OCI-LY1 (cell line): ENCODE measurements at regions not wholly inside any gene's neighbourhood (a gene's known extent, or its start where the extent isn't known, plus 50 kb on each side); places are given as distances from the start of the nearest gene placed in this dataset.

ENCODE experiments used
- H2AFZ ChIP-seq: fragments of 200-600 bp; sonication (generic), shearing (Covaris generic); 2 replicates; pipeline ENCODE4 v1.6.0; 2014; ENCODE audit warnings: antibody characterized with exemption, mild to moderate bottlenecking, low read length
- H3F3A ChIP-seq: fragments of 200-600 bp; sonication (generic), shearing (Covaris generic); 2 replicates; pipeline ENCODE4 v1.6.0; 2014; ENCODE audit warnings: mild to moderate bottlenecking, antibody characterized with exemption, low read length, moderate library complexity; ENCODE audit not compliant: insufficient read depth
- H3K27ac ChIP-seq: fragments of 200-600 bp; sonication (generic); 2 replicates; pipeline ENCODE4 v1.5.1; 2014; ENCODE audit warnings: low read length, mixed run types, mild to moderate bottlenecking, low read depth; ENCODE audit not compliant: poor library complexity, severe bottlenecking
- H3K27me3 ChIP-seq: fragments of 200-600 bp; sonication (generic); 2 replicates; pipeline ENCODE4 v1.6.0; 2014; ENCODE audit warnings: antibody characterized with exemption, mild to moderate bottlenecking, low read length, moderate library complexity; ENCODE audit not compliant: insufficient read depth
- H3K36me3 ChIP-seq: fragments of 200-600 bp; sonication (generic); 2 replicates; pipeline ENCODE4 v1.6.1; 2014; ENCODE audit warnings: mild to moderate bottlenecking, antibody characterized with exemption, low read length, moderate library complexity, mixed read lengths; ENCODE audit not compliant: insufficient read depth
- H3K4me1 ChIP-seq: fragments of 200-600 bp; sonication (generic); 2 replicates; pipeline ENCODE4 v1.5.1; 2014; ENCODE audit warnings: mild to moderate bottlenecking, low read length, moderate library complexity; ENCODE audit not compliant: insufficient read depth, severe bottlenecking
- H3K4me2 ChIP-seq: fragments of 200-600 bp; sonication (generic), shearing (Covaris generic); 2 replicates; pipeline ENCODE4 v1.6.1; 2014; ENCODE audit warnings: low read length
- H3K4me3 ChIP-seq: fragments of 200-600 bp; sonication (generic); 2 replicates; pipeline ENCODE4 v1.5.1; 2014; ENCODE audit warnings: low read length, low read depth, mild to moderate bottlenecking, mixed read lengths; ENCODE audit not compliant: poor library complexity, severe bottlenecking
- H3K79me2 ChIP-seq: fragments of 200-600 bp; shearing (Covaris generic); 2 replicates; pipeline ENCODE4 v1.6.1; 2016; ENCODE audit warnings: mixed run types, low read length, mixed read lengths; ENCODE audit not compliant: insufficient read depth
- H3K9ac ChIP-seq: fragments of 200-600 bp; sonication (generic), shearing (Covaris generic); 2 replicates; pipeline ENCODE4 v1.6.1; 2014; ENCODE audit warnings: mild to moderate bottlenecking, low read length, mixed read lengths
- H3K9me2 ChIP-seq: fragments of 200-600 bp; sonication (generic), shearing (Covaris generic); 2 replicates; pipeline ENCODE4 v1.6.1; 2014; ENCODE audit warnings: low read depth, mild to moderate bottlenecking, low read length, mixed read lengths
- H3K9me3 ChIP-seq: fragments of 200-600 bp; shearing (Covaris generic); 2 replicates; pipeline ENCODE4 v1.6.1; 2014; ENCODE audit warnings: low read length, mixed read lengths
- H4K20me1 ChIP-seq: fragments of 200-600 bp; sonication (generic), shearing (Covaris generic); 2 replicates; pipeline ENCODE4 v1.6.0; 2016; ENCODE audit warnings: mild to moderate bottlenecking, low read length; ENCODE audit not compliant: insufficient read depth
- CTCF ChIP-seq: fragments of 200-600 bp; sonication (generic), shearing (Covaris generic); IDR thresholded peaks from 2 replicates; pipeline ENCODE4 v1.5.1; 2017; ENCODE audit warnings: mild to moderate bottlenecking, antibody characterized with exemption, low read length, moderate library complexity, mixed read lengths
- EZH2 ChIP-seq: fragments of 200-600 bp; sonication (generic), shearing (Covaris generic); IDR thresholded peaks from 2 replicates; pipeline ENCODE4 v1.8.0; 2017; ENCODE audit warnings: borderline replicate concordance, mixed run types, mild to moderate bottlenecking, antibody characterized with exemption, low read length, moderate library complexity, mixed read lengths

- Histone ChIP-seq H3K9me2 (no peaks in the 10 kb centered on the region), H3K4me1 (no peaks in the 10 kb centered on the region), H2AFZ (no peak overlapping the region), H4K20me1 (no peaks in the 10 kb centered on the region), H3K27ac (no peak overlapping the region), H3K4me3 (no peak overlapping the region), H3K9me3 (no peaks in the 10 kb centered on the region), H3K4me2 (no peak overlapping the region), H3K27me3 (0 out of 2 replicates have a peak, but pooled peaks cover 2% of the 10 kb centered on the region), H3K9ac (no peak overlapping the region), H3F3A (no peaks in the 10 kb centered on the region), H3K79me2 (no peaks in the 10 kb centered on the region), H3K36me3 (no peaks in the 10 kb centered on the region)
- TF ChIP-seq CTCF (no peak), EZH2 (no peak)
Observed at GRCh38 chr19:29428071-29428470, 97.7 kb upstream of the VSTM2B start.

- Histone ChIP-seq H3K79me2 (no peaks in the 10 kb centered on the region), H3K27me3 (0 out of 2 replicates have a peak, but pooled peaks cover 2% of the 10 kb centered on the region), H3K9me2 (no peaks in the 10 kb centered on the region), H3K9ac (no peak overlapping the region), H3K4me2 (no peak overlapping the region), H3K27ac (no peak overlapping the region), H4K20me1 (no peaks in the 10 kb centered on the region), H3K9me3 (no peaks in the 10 kb centered on the region), H3K4me3 (no peak overlapping the region), H2AFZ (no peak overlapping the region), H3K4me1 (no peaks in the 10 kb centered on the region), H3F3A (no peaks in the 10 kb centered on the region), H3K36me3 (no peaks in the 10 kb centered on the region)
- TF ChIP-seq CTCF (no peak), EZH2 (no peak)
Observed at GRCh38 chr19:29429021-29429420, 96.8 kb upstream of the VSTM2B start.

- no peaks in the 10 kb centered on the region for H3K36me3 ChIP-seq
- H2AFZ ChIP-seq: no peak overlapping the region
- no peaks in the 10 kb centered on the region for H3K9me3 ChIP-seq
- H3K79me2 ChIP-seq: no peaks in the 10 kb centered on the region
- H3F3A ChIP-seq: no peaks in the 10 kb centered on the region
- H3K9me2 ChIP-seq: no peaks in the 10 kb centered on the region
- H3K27ac ChIP-seq: no peak overlapping the region
- no peak overlapping the region for H3K4me2 ChIP-seq
- no peak overlapping the region for H3K4me3 ChIP-seq
- H4K20me1 ChIP-seq: no peaks in the 10 kb centered on the region
- H3K4me1 ChIP-seq: no peaks in the 10 kb centered on the region
- no peak for TF ChIP-seq EZH2
- TF ChIP-seq CTCF: no peak
- H3K27me3 ChIP-seq: no peaks in the 10 kb centered on the region
- H3K9ac ChIP-seq: no peak overlapping the region
Observed at GRCh38 chr19:29429581-29429980, 96.2 kb upstream of the VSTM2B start.
